GM18517 (cell line): ENCODE measurements at regions not wholly inside any gene's neighbourhood (a gene's known extent, or its start where the extent isn't known, plus 50 kb on each side); places are given as distances from the start of the nearest gene placed in this dataset.
"Not testable (repeated sequence)": the region's sequence is repeated elsewhere in the genome, so short reads cannot be mapped to it uniquely, and the experiment has no call there.

Source experiments
- ATAC-seq: cut with Tn5 transposase; IDR thresholded peaks from one replicate; pipeline ENCODE4 v1.9.1; 2021; ENCODE audit warnings: mild to moderate bottlenecking, moderate library complexity; ENCODE audit not compliant: unreplicated experiment

- ATAC-seq = no peak
These were observed 170.6 kb downstream of the MINAR1 start for GRCh38 chr15:79602731-79603130.

DNA sequence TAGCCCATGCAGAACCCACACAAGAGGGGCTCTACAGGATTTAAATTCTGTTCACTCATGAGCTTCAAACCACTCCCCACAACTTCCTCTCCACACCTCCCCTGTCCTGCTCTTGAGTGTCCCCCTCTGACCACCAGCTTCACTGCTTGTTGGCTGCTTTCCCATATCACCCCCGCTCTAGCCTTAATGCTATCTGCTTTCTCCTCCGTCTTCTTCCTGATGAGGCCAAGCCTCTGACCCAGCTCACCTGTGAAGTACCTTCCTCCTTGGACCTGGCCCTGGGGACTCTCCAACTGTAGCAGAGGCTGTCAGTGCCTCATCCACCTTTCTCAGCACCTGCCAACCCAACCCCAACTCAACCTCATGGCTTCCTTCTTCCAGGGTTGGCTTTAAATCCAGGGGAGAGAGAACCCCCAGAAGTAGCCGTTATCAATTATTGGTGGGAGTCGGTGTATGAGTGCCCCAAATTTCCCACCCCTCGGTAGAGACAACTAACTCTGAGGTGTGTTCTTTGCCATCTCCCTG, 174.8 kb downstream of the MINAR1 start:
- ATAC-seq = no peak

DNA sequence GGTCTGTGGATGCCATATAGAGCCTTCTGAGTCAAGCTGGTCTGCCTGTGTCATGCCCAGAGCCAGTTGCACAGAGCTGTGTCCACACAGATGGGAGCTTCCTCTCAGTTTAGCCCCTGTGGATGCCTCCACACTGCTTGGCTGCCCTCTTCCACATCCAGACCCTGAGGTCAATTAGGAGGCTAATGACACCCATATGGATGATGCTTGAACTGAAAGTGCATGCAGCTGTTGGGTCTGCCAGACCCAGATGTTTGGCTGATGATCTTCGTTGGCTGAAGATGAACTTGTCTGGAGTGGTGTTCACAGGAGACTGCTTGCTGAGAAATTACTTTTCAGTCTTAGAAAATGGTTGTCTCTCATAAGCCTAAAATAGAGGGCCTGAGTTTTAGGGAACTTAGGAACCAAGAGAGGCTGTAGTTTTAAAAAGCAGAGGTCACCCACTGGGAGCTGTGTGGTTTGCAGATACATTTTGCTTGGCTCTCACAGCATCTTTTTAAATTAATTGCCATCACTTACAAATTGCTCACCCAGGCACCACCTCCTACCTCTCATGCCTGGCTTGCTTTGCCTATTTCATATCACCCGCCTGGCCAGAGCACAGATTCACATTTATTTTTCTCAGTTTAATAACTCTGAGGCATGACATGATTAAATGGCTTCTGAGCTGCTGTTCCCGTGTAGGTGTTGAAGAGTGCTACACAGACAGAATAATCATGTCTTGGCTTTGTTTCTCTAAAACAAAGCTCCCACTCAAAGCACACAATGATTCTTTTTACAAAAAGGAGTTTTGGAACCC, 176.1 kb downstream of the MINAR1 start:
- ATAC-seq = no peak

- ATAC-seq = no peak
These were observed 177.4 kb downstream of the MINAR1 start for GRCh38 chr15:79609506-79609905.

DNA sequence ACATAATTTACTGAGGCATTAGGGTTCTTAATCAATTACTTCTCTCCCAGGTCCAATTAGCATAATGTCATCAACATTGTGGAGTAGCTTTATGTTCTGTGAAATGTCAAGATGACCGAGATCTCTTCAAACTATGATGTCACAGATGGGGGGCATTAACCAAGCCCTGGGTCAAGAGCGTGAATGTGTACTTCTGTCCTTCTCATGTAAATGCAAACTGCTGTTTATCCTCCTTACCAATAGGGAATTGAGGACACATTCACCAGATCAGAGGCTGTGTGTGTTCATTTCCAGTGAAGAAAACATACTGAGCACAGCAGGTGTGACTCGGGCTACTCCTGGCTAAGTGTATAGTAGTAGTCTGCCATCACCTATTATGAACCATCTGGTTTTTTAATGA, 177.9 kb downstream of the MINAR1 start:
- ATAC-seq = no peak

DNA sequence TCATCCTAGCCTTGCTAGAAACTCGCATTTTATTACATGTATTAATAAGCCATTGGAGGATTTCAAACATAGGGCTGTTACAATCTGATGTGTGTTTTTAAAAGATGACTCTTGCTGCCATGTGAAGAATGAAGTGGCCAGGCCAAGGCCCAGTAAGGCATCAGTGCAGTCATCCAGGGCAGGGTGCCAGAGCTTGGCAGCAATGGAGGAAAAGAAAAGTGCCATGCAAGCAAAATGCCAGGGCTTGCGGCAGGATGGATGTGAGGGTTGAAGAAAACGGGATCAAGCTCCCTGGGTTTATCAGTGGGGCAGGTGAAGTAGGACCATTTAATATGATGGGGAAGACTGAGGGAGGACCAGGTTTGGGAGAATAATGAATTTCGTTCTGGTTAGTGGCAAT, 183.6 kb downstream of the MINAR1 start:
- no peak for ATAC-seq

- ATAC-seq = no peak
These were observed 184.9 kb downstream of the MINAR1 start for GRCh38 chr15:79617071-79617470.

DNA sequence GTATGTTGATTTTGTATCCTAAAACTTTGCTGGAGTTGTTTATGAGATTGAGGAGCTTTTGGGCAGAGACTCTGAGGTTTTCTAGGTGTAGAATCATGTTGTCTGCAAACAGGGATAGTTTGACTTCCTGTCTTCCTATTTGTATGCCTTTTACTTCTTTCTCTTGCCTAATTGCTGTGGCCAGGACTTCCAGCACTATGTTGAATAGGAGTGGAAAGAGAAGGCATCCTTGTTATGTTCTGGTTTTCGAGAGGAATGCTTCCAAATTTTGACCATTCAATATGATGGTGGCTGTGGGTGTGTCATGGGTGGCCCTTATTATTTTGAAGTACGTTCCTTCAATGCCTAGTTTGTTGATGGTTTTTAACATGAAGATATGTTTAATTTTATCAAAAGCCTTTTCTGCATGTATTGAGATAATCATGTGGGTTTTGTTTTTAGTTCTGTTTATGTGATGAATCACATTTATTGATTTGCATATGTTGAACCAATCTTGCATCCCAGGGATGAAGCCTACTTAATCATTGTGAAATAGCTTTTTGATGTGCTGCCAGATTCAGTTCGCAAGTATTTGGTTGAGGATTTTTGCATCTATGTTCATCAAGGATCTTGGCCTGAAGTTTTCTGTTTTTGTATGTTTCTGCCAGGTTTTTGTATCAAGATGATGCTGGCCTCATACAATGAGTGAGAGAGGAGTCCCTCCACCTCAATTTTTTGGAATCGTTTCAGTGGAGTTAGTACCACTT, 188.1 kb downstream of the MINAR1 start:
- no peak for ATAC-seq

DNA sequence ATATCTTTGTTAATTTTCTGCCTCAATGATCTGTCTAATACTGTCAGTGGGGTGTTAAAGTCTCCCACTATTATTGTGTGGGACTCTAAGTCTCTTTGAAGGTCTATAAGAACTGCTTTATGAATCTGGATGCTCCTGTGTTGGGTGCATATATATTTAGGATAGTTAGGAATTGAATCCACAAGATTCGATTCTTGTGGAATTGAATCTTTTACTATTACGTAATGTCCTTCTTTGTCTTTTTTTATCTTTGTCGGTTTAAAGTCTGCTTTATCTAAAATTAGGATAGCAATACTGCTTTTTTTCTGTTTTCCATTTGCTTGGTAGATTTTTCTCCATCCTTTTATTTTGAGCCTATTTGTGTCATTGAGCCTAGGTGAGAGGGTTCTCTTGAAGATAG, 189.7 kb downstream of the MINAR1 start:
- not testable (repeated sequence) for ATAC-seq

- no peak for ATAC-seq
These were observed 191.4 kb downstream of the MINAR1 start for GRCh38 chr15:79623488-79623887.

GRCh38 chr15:79629687-79630086, 197.6 kb downstream of the MINAR1 start:
- ATAC-seq = no peak

- no peak for ATAC-seq
These were observed 200.3 kb downstream of the MINAR1 start for GRCh38 chr15:79632457-79632856.

DNA sequence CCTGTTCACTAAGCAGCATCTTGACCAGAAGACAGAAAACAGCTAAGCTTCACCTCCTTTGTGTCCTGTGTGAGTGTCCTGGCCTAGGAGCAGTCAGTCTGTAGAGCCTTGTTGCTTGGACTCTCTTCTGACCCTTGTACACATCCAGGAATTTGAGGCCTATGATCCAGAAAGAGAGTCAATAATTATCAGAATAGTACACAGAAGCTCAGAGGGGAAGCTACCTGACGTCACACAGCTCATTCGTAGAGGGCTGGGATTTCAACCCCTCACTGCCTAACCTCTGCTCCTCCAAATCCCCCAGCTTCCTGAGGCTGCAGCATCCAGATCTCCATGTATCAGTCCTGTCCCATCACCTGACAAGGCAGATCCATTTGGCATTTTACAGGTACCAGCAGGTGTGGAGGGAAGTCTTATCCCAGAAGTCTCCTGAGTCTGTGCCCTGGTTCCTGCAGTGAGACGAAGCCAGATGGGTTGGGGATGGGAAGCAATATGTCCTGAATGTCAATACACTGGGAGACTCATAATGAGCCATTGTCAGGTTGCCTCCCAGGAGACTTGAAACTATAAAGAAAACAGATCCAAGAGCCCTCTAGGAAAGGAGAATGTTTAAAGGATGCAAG, 203.1 kb downstream of the MINAR1 start:
- ATAC-seq = no peak

GRCh38 chr15:79635897-79636561, 203.9 kb downstream of the MINAR1 start:
- no peak for ATAC-seq

GRCh38 chr15:79640206-79640605, 208.1 kb downstream of the MINAR1 start:
- ATAC-seq = no peak

DNA sequence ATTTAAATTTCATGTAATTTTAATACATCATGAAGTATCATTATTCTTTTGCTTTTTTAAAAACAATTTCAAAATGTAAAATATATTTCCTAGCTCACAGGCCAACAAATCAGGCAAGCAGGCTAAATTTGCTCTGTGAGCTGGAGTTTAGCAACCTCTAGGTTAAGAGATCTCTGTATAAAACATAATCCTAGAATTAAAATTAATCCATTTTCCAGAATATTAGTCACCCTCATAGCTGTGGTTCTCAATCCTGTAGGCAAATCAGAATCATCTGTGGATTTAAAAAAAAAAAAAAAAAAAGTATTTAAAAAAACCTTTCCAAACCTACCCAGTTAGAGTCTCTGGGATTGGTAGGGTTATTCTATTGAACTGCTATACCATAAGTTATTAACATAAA, 209.7 kb downstream of the MINAR1 start:
- ATAC-seq = no peak

DNA sequence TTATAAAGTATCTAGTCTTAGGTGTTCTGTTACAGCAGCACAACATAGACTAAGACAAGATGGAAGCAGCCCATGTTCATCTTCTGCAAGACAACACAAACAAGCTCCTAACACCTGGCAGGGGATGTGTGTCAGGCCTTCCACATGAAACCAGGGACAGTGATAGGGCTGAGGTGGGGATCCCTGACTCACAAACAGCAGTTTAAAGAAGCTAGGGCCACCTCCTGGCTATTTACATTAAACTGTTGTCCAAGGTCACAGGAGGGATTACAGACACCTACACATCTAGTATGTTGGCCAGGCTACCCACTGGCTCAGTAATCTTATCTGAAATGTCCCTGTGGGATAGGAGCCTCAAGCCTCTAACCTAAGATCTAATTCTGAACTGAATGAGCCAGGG, 211.3 kb downstream of the MINAR1 start:
- no peak for ATAC-seq

GRCh38 chr15:79644091-79644490, 212.0 kb downstream of the MINAR1 start:
- ATAC-seq = no peak

DNA sequence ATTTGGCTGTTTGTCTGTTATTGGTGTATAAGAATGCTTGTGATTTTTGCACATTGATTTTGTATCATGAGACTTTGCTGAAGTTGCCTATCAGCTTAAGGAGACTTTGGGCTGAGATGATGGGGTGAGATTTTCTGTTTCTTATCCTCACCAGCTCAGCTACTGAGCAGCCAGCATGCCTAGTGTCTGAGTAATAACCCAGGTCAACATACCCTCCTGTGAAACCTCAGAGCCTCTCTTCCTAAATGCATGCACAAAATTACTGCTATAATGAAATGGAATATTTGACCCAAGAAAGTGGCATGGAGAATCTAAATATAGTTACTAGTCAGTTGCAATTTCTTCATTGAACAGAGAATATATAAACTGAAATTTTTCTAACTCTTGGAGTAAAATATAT, 220.8 kb downstream of the MINAR1 start:
- not testable (repeated sequence) for ATAC-seq

GRCh38 chr15:79653533-79653932, 221.4 kb downstream of the MINAR1 start:
- ATAC-seq = no peak
